GM12872 (cell line): ENCODE measurements at regions not wholly inside any gene's neighbourhood (a gene's known extent, or its start where the extent isn't known, plus 50 kb on each side); places are given as distances from the start of the nearest gene placed in this dataset.

Experiments used
- CTCF ChIP-seq: IDR thresholded peaks from 3 replicates; pipeline ENCODE4 v1.5.1; 2011; ENCODE audit warnings: low read depth, mild to moderate bottlenecking, low read length, moderate library complexity; ENCODE audit not compliant: insufficient read depth

- TF ChIP-seq CTCF: no peak
These were observed 59.0 kb upstream of the MINAR1 start for GRCh38 chr15:79373113-79373512.

- no peak for TF ChIP-seq CTCF
These were observed 58.4 kb upstream of the MINAR1 start for GRCh38 chr15:79373728-79374127.

GRCh38 chr15:79376383-79376782, 55.8 kb upstream of the MINAR1 start:
- no peak for TF ChIP-seq CTCF

GRCh38 chr15:79378394-79379109, 53.6 kb upstream of the MINAR1 start:
- no peak for TF ChIP-seq CTCF

GRCh38 chr15:79380755-79381497, 51.2 kb upstream of the MINAR1 start:
- peak; percentile 94 for TF ChIP-seq CTCF

GRCh38 chr15:79381593-79381992, 50.5 kb upstream of the MINAR1 start:
- no peak for TF ChIP-seq CTCF
